ENCODE measurements at regions not wholly inside any gene's neighbourhood (a gene's known extent, or its start where the extent isn't known, plus 50 kb on each side); places are given as distances from the start of the nearest gene placed in this dataset.
A peak's percentile ranks its signal among the peaks of the same experiment; 100 is the strongest.
"Not testable (repeated sequence)": the region's sequence is repeated elsewhere in the genome, so short reads cannot be mapped to it uniquely, and the experiment has no call there.

- no peak for FAIRE-seq
Measured at GRCh38 chr2:53610260-53610659, 157.3 kb upstream of the CHAC2 start.

- no peak for FAIRE-seq
Measured at GRCh38 chr2:53609551-53609950, 158.1 kb upstream of the CHAC2 start.

- no peak for FAIRE-seq
Measured at GRCh38 chr2:53608293-53608692, 159.3 kb upstream of the CHAC2 start.

GRCh38 chr2:53600815-53601214 is 166.8 kb upstream of the CHAC2 start:
- peak; percentile 98 for FAIRE-seq

GRCh38 chr2:53586733-53587612 is 180.6 kb upstream of the CHAC2 start:
- not testable (repeated sequence) for FAIRE-seq

GRCh38 chr2:53584986-53585385 is 182.6 kb upstream of the CHAC2 start:
- no peak for FAIRE-seq

- FAIRE-seq: peak; percentile 64
Measured at GRCh38 chr2:53583583-53583982, 184.0 kb upstream of the CHAC2 start.

- no peak for FAIRE-seq
Measured at GRCh38 chr2:53582556-53582955, 185.0 kb upstream of the CHAC2 start.

GRCh38 chr2:53576166-53576565 is 191.4 kb upstream of the CHAC2 start:
- peak; percentile 30 for FAIRE-seq

GRCh38 chr2:53575721-53576124 is 191.9 kb upstream of the CHAC2 start:
- FAIRE-seq: no peak

- no peak for FAIRE-seq
Measured at GRCh38 chr2:53572696-53573095, 194.9 kb upstream of the CHAC2 start.

GRCh38 chr2:53569957-53570727 is 197.5 kb upstream of the CHAC2 start:
- FAIRE-seq: peak; percentile 92

- no peak for FAIRE-seq
Measured at GRCh38 chr2:53568469-53568868, 199.1 kb upstream of the CHAC2 start.

- no peak for FAIRE-seq
Measured at GRCh38 chr2:53567073-53567472, 200.5 kb upstream of the CHAC2 start.

- FAIRE-seq: no peak
Measured at GRCh38 chr2:53562407-53562806, 205.2 kb upstream of the CHAC2 start.

- no peak for FAIRE-seq
Measured at GRCh38 chr2:53561155-53561554, 206.4 kb upstream of the CHAC2 start.

GRCh38 chr2:53559302-53559966 is 208.2 kb upstream of the CHAC2 start:
- peak; percentile 88 for FAIRE-seq

GRCh38 chr2:53558867-53559266 is 208.7 kb upstream of the CHAC2 start:
- FAIRE-seq: peak; percentile 21

- no peak for FAIRE-seq
Measured at GRCh38 chr2:53549497-53549896, 218.1 kb upstream of the CHAC2 start.

GRCh38 chr2:53545604-53546003 is 222.0 kb upstream of the CHAC2 start:
- peak; percentile 62 for FAIRE-seq

- FAIRE-seq: no peak
Measured at GRCh38 chr2:53544871-53545558, 222.6 kb upstream of the CHAC2 start.

- FAIRE-seq: no peak
Measured at GRCh38 chr2:53543083-53543482, 224.5 kb upstream of the CHAC2 start.

Measured in islet of Langerhans (tissue), 1 donor.